MCF 10A (cell line): ENCODE measurements at regions not wholly inside any gene's neighbourhood (a gene's known extent, or its start where the extent isn't known, plus 50 kb on each side); places are given as distances from the start of the nearest gene placed in this dataset.

Experiments used
- BruUV-seq: library from RNA; stranded (reverse); fragments of 400-500 nt; replicated peaks from 2 replicates; lab custom pipeline; 2021; lab: Mats Ljungman, UMichigan
- CTCF ChIA-PET: fragments of 300-600 bp; sonication (Branson Sonifier 250); formaldehyde crosslinking; extraction: SDS; loops from one replicate; lab custom pipeline; 2021; ENCODE audit warnings: antibody characterized with exemption, inconsistent platforms; lab: Yijun Ruan, JAX
- POLR2A ChIA-PET: fragments of 300-600, 350-650 bp; sonication (Branson Sonifier 250); formaldehyde crosslinking; extraction: SDS; loops from one replicate; lab custom pipeline; 2020; ENCODE audit warnings: antibody characterized with exemption, inconsistent platforms; lab: Yijun Ruan, JAX
- DNase-seq: peaks from one replicate; pipeline ENCODE4 v3.0.0-alpha.2; 2018; ENCODE audit not compliant: unreplicated experiment
- H3K27ac Mint-ChIP-seq: one replicate; pipeline ENCODE4 v1.8.0; 2022; ENCODE audit warnings: mild to moderate bottlenecking, low read depth, mixed read lengths; ENCODE audit not compliant: unreplicated experiment
- H3K27me3 Mint-ChIP-seq: one replicate; pipeline ENCODE4 v1.8.0; 2022; ENCODE audit warnings: mixed read lengths; ENCODE audit not compliant: insufficient read depth, unreplicated experiment
- H3K36me3 Mint-ChIP-seq: one replicate; pipeline ENCODE4 v1.8.0; 2022; ENCODE audit warnings: mild to moderate bottlenecking, moderate library complexity, mixed read lengths; ENCODE audit not compliant: insufficient read depth, unreplicated experiment
- H3K4me1 Mint-ChIP-seq: one replicate; pipeline ENCODE4 v1.8.0; 2022; ENCODE audit warnings: mixed read lengths; ENCODE audit not compliant: insufficient read depth, unreplicated experiment
- H3K4me3 Mint-ChIP-seq: one replicate; pipeline ENCODE4 v1.8.0; 2022; ENCODE audit warnings: mild to moderate bottlenecking, moderate library complexity, mixed read lengths; ENCODE audit not compliant: unreplicated experiment
- H3K9me3 Mint-ChIP-seq: one replicate; pipeline ENCODE4 v1.8.0; 2022; ENCODE audit warnings: mixed read lengths; ENCODE audit not compliant: unreplicated experiment
- intact Hi-C: fragments of 100-400 bp; cut with micrococcal nuclease; formaldehyde crosslinking; loops from 2 replicates; pipeline ENCODE4 v1.14.1; 2022
- TF ChIP-seq, protein P1 (sequence below): fragments of 200-600 bp; IDR thresholded peaks from one replicate; pipeline ENCODE4 v1.8.0; 2022; ENCODE audit warnings: antibody characterized with exemption, mild to moderate bottlenecking; ENCODE audit not compliant: unreplicated experiment

DNA sequence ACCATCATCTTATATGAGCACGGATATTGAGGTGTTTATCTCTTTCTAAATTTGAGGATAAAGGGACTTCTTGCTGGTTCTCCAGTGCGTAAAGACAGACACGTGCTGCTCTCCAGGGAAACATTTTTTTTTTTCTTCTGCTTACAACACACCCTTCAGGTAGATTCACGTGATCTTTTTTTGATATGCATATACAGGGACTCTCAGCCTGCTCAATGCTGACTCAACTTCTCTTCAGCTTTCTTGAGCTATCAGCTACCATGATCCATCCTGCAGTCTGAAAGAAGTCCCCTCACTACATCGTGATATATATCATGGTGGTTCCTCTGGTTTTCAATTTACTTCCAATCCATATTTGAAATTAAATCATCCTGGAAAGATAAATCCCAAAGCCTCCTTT lies 87.1 kb upstream of the SLITRK3 start:
- no peaks in the 10 kb centered on the region for H3K4me1 Mint-ChIP-seq
- TF ChIP-seq, protein P1, sequence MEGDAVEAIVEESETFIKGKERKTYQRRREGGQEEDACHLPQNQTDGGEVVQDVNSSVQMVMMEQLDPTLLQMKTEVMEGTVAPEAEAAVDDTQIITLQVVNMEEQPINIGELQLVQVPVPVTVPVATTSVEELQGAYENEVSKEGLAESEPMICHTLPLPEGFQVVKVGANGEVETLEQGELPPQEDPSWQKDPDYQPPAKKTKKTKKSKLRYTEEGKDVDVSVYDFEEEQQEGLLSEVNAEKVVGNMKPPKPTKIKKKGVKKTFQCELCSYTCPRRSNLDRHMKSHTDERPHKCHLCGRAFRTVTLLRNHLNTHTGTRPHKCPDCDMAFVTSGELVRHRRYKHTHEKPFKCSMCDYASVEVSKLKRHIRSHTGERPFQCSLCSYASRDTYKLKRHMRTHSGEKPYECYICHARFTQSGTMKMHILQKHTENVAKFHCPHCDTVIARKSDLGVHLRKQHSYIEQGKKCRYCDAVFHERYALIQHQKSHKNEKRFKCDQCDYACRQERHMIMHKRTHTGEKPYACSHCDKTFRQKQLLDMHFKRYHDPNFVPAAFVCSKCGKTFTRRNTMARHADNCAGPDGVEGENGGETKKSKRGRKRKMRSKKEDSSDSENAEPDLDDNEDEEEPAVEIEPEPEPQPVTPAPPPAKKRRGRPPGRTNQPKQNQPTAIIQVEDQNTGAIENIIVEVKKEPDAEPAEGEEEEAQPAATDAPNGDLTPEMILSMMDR = no peak
- intact Hi-C loops = no loop called here
- H3K9me3 Mint-ChIP-seq = no peaks in the 10 kb centered on the region
- no peak for DNase-seq
- BruUV-seq = no TSS peak
- no peaks in the 10 kb centered on the region for H3K27me3 Mint-ChIP-seq
- H3K36me3 Mint-ChIP-seq = no peaks in the 10 kb centered on the region
- H3K4me3 Mint-ChIP-seq = no peak overlapping the region
- ChIA-PET CTCF (no interaction called here), POLR2A (no interaction called here)
- no peak overlapping the region for H3K27ac Mint-ChIP-seq

DNA sequence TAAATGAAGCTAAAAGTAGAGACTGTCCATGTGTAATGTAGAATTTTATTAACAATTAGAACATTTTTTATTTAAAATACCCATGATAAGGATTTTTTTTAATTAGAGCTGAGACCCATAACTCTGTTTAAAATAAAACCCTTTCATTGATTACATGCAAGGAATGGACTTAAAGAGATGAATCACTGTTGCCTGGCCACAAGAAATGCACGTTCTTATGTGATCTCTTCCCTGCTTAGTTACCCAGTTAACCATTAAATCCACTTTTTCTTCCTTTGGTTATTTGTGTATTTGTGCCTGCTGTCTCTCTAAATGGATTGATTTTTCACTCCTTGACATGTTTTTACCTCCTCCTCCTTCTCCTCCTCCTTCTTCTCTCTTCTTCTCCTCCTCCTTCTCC lies 83.3 kb upstream of the SLITRK3 start:
- TF ChIP-seq, protein P1 = no peak
- no TSS peak for BruUV-seq
- POLR2A ChIA-PET = no interaction called here
- DNase-seq = no peak
- CTCF ChIA-PET = no interaction called here
- H3K36me3 Mint-ChIP-seq = no peaks in the 10 kb centered on the region
- H3K4me3 Mint-ChIP-seq = no peak overlapping the region
- no peaks in the 10 kb centered on the region for H3K4me1 Mint-ChIP-seq
- H3K27me3 Mint-ChIP-seq = no peaks in the 10 kb centered on the region
- intact Hi-C loops = no loop called here
- H3K27ac Mint-ChIP-seq = no peak overlapping the region
- no peaks in the 10 kb centered on the region for H3K9me3 Mint-ChIP-seq

DNA sequence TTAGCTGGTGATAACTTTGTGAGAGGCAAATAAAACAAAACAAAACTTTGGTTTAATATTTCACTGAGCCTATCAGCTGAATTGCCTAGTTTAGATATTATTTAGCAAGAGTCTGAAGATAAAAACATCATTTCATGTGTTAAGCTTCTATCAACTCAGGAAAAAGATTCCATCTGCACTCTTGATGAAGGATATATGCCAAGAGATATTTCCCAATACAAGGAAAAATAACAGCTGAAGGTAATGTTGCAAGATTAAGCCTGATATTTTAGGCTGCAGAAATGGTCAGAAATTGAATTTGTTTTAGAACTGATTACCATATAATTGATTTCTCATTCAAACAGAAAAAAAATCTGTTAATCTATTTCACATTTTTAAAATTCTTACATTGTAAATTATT lies 77.2 kb upstream of the SLITRK3 start:
- H3K36me3 Mint-ChIP-seq = no peaks in the 10 kb centered on the region
- POLR2A ChIA-PET = no interaction called here

DNA sequence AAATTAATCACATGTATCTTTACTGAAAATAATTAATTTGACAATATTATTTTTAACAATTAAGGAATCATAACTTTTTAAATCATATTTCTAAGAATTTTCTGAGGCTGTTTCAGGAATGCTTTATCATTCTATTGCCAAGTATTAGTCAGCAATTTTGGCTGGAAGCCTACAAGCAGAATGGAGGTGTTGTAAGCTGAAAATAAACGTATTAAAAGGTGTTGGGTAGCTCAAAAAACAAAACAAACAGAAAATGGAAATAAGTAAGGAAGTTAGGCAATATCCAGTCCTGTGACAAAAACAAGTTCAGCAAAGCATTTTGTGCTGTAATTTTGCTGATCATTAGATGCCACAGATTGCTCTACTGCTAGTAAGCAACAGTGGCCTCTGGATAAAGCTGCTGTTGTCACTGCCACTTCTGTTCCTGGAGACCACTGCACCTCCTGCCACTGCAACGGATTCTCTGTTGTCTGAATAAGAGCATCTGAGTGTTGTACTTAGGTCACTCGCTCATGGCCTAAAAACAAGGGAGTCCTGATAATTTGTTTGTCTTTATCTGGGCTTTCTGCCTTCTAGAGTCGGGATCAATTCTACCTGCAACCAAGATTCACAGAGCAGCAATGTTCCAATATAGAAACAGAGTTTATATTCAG lies 63.5 kb upstream of the SLITRK3 start:
- ChIA-PET CTCF (interaction anchor here (0.7 kb wide), 1 partner anchor 1214 kb away, joined by 3 read pairs; no protein-coding TSS in a partner anchor), POLR2A (interaction anchor here (1.0 kb wide), 1 partner anchor 852 kb away, joined by 6 read pairs; no protein-coding TSS in a partner anchor)
- TF ChIP-seq, protein P1 = no peak
- intact Hi-C loops = no loop called here
- H3K4me3 Mint-ChIP-seq = no peak overlapping the region
- DNase-seq = peak; percentile 86
- no peaks in the 10 kb centered on the region for H3K9me3 Mint-ChIP-seq
- H3K27me3 Mint-ChIP-seq = no peaks in the 10 kb centered on the region
- peaks cover 12% of the 10 kb centered on the region for H3K4me1 Mint-ChIP-seq
- H3K27ac Mint-ChIP-seq = peak overlapping the region; percentile 50
- H3K36me3 Mint-ChIP-seq = no peaks in the 10 kb centered on the region
- BruUV-seq = no TSS peak

More for the DNA sequence above, 77.2 kb upstream of the SLITRK3 start:
- BruUV-seq = no TSS peak
- no peaks in the 10 kb centered on the region for H3K9me3 Mint-ChIP-seq
- no peaks in the 10 kb centered on the region for H3K4me1 Mint-ChIP-seq
- no peak overlapping the region for H3K4me3 Mint-ChIP-seq
- TF ChIP-seq, protein P1 = no peak
- intact Hi-C loops = no loop called here
- H3K27ac Mint-ChIP-seq = no peak overlapping the region
- CTCF ChIA-PET = no interaction called here
- no peaks in the 10 kb centered on the region for H3K27me3 Mint-ChIP-seq
- DNase-seq = no peak
